HK-2 (cell line): ENCODE measurements at regions not wholly inside any gene's neighbourhood (a gene's known extent, or its start where the extent isn't known, plus 50 kb on each side); places are given as distances from the start of the nearest gene placed in this dataset.
"Not testable (repeated sequence)": the region's sequence is repeated elsewhere in the genome, so short reads cannot be mapped to it uniquely, and the experiment has no call there.

Experiments used
- DNase-seq: peaks from one replicate; pipeline ENCODE4 v3.0.0-alpha.2; 2018; ENCODE audit not compliant: unreplicated experiment

GRCh38 chr4:64824591-64824990 is 415.3 kb upstream of the TECRL start:
- no peak for DNase-seq

GRCh38 chr4:64822405-64822804 is 413.2 kb upstream of the TECRL start:
- DNase-seq, result no peak

GRCh38 chr4:64821219-64821976 is 412.1 kb upstream of the TECRL start:
- no peak for DNase-seq

- DNase-seq, result no peak
These were observed 405.4 kb upstream of the TECRL start for GRCh38 chr4:64814616-64815015.

GRCh38 chr4:64807821-64808220 is 398.6 kb upstream of the TECRL start:
- DNase-seq, result no peak

- no peak for DNase-seq
These were observed 390.5 kb upstream of the TECRL start for GRCh38 chr4:64799751-64800150.

GRCh38 chr4:64798828-64799227 is 389.6 kb upstream of the TECRL start:
- not testable (repeated sequence) for DNase-seq

- DNase-seq, result no peak
These were observed 387.3 kb upstream of the TECRL start for GRCh38 chr4:64796581-64796980.

- no peak for DNase-seq
These were observed 374.9 kb upstream of the TECRL start for GRCh38 chr4:64784125-64784524.

GRCh38 chr4:64781737-64782326 is 372.6 kb upstream of the TECRL start:
- DNase-seq, result no peak

- DNase-seq, result no peak
These were observed 371.4 kb upstream of the TECRL start for GRCh38 chr4:64780664-64781063.

- no peak for DNase-seq
These were observed 368.0 kb upstream of the TECRL start for GRCh38 chr4:64777286-64777685.

- no peak for DNase-seq
These were observed 367.6 kb upstream of the TECRL start for GRCh38 chr4:64776820-64777219.

GRCh38 chr4:64774626-64775025 is 365.4 kb upstream of the TECRL start:
- no peak for DNase-seq

GRCh38 chr4:64771149-64771548 is 361.9 kb upstream of the TECRL start:
- no peak for DNase-seq

GRCh38 chr4:64767547-64767946 is 358.3 kb upstream of the TECRL start:
- DNase-seq, result no peak

GRCh38 chr4:64766565-64766964 is 357.3 kb upstream of the TECRL start:
- DNase-seq, result no peak

GRCh38 chr4:64756016-64756415 is 346.8 kb upstream of the TECRL start:
- DNase-seq, result no peak

- no peak for DNase-seq
These were observed 338.9 kb upstream of the TECRL start for GRCh38 chr4:64747919-64748715.

GRCh38 chr4:64738240-64738639 is 329.0 kb upstream of the TECRL start:
- no peak for DNase-seq

- not testable (repeated sequence) for DNase-seq
These were observed 328.5 kb upstream of the TECRL start for GRCh38 chr4:64737854-64738138.

- no peak for DNase-seq
These were observed 328.0 kb upstream of the TECRL start for GRCh38 chr4:64737026-64737853.
